ENCODE measurements at regions not wholly inside any gene's neighbourhood (a gene's known extent, or its start where the extent isn't known, plus 50 kb on each side); places are given as distances from the start of the nearest gene placed in this dataset.

DNA sequence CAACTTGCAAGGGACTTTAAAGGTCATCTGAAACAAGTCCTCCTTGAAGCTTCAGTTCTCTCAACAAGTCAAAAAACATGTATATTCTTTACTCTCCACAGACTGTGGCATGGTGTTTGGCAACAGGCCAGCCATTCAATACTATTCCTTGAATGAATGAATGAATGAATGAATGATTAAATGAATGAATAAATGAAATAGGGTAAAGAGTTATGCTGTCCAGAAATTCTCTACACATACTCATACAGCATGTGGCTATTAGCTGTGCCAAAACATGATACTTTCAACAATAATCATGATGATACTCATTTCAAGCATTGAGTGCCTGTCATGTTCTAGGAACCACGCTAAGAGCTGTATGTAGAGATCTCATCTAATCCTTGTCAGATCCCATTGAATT, 356.1 kb downstream of the BARHL2 start:
- H3K4me1 ChIP-seq (ENCODE audit: insufficient read depth, low read length) = no peaks in the 10 kb centered on the region
- Mint-ChIP-seq H3K27ac (no peak overlapping the region), H3K27me3 (ENCODE audit: low read depth) (no peaks in the 10 kb centered on the region; the same call in 1 of the 2 replicates), H3K4me3 (no peak overlapping the region), H3K36me3 (ENCODE audit: insufficient read depth in 1 of 3, low read depth in 3 of 3) (no peaks in the 10 kb centered on the region), H3K4me1 (peaks cover 3 to 8% of the 10 kb centered on the region in 2 experiments), H3K9me3 (no peaks in the 10 kb centered on the region)
- no peaks in the 10 kb centered on the region for H3K79me2 ChIP-seq (ENCODE audit: insufficient read depth, low read length)
- H3K23me2 ChIP-seq (ENCODE audit: insufficient read length, low read depth, low read length, poor library complexity, severe bottlenecking) = no peaks in the 10 kb centered on the region
- no peaks in the 10 kb centered on the region for H3K79me1 ChIP-seq (ENCODE audit: insufficient read depth, low read depth, low read length, poor library complexity, severe bottlenecking)
- no peak overlapping the region for H2BK20ac ChIP-seq (ENCODE audit: low read depth, low read length, poor library complexity, severe bottlenecking)
- H3K18ac ChIP-seq (ENCODE audit: insufficient read length, low read depth, low read length) = no peak overlapping the region
- H3K27ac ChIP-seq (ENCODE audit: insufficient read length, low read depth, low read length) = no peak overlapping the region
- TF ChIP-seq, protein P1, sequence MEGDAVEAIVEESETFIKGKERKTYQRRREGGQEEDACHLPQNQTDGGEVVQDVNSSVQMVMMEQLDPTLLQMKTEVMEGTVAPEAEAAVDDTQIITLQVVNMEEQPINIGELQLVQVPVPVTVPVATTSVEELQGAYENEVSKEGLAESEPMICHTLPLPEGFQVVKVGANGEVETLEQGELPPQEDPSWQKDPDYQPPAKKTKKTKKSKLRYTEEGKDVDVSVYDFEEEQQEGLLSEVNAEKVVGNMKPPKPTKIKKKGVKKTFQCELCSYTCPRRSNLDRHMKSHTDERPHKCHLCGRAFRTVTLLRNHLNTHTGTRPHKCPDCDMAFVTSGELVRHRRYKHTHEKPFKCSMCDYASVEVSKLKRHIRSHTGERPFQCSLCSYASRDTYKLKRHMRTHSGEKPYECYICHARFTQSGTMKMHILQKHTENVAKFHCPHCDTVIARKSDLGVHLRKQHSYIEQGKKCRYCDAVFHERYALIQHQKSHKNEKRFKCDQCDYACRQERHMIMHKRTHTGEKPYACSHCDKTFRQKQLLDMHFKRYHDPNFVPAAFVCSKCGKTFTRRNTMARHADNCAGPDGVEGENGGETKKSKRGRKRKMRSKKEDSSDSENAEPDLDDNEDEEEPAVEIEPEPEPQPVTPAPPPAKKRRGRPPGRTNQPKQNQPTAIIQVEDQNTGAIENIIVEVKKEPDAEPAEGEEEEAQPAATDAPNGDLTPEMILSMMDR (conservative IDR thresholded peaks at IDR 0.05) = no peak
- H3K9ac ChIP-seq (ENCODE audit: extremely low read depth, insufficient read length, low read length) = no peak overlapping the region
- no peak overlapping the region for H2BK5ac ChIP-seq (ENCODE audit: insufficient read length, low read length)
- no peak overlapping the region for H4K5ac ChIP-seq (ENCODE audit: insufficient read length, low read depth, low read length)
- H3K27me3 ChIP-seq (ENCODE audit: insufficient read depth, low read length) = no peaks in the 10 kb centered on the region
- no peak overlapping the region for H3K4me2 ChIP-seq (ENCODE audit: insufficient read depth, insufficient read length, low read length)
- no peak overlapping the region for H4K91ac ChIP-seq (ENCODE audit: insufficient read length, low read depth, low read length)
- H3K14ac ChIP-seq (ENCODE audit: insufficient read depth, low read length) = no peak overlapping the region
- no peak overlapping the region for H4K8ac ChIP-seq (replicated peaks; ENCODE audit: insufficient read length, low read depth, low read length)
- H3K4ac ChIP-seq (ENCODE audit: low read depth, low read length) = no peak overlapping the region
- H2AK5ac ChIP-seq (ENCODE audit: insufficient read length, low read length) = no peak overlapping the region
- H3K23ac ChIP-seq (ENCODE audit: insufficient read length, low read depth, low read length) = no peak overlapping the region
- no peaks in the 10 kb centered on the region for H3K9me3 ChIP-seq (ENCODE audit: control insufficient read depth, low read depth, low read length)
- no CpG with 5 or more reads among the region's 1 CpG for WGBS (ENCODE audit: extremely low coverage, insufficient read length, low lambda C conversion rate)
- H2BK120ac ChIP-seq (ENCODE audit: low read depth, low read length, poor library complexity, severe bottlenecking) = no peak overlapping the region
- no peak overlapping the region for H2AFZ ChIP-seq (ENCODE audit: low read length)
- no peak for DNase-seq
- H4K20me1 ChIP-seq (ENCODE audit: control insufficient read depth, insufficient read depth, insufficient read length) = no peaks in the 10 kb centered on the region
- H3T11ph ChIP-seq (ENCODE audit: low read length) = no peak overlapping the region
- no peak overlapping the region for H2BK12ac ChIP-seq (ENCODE audit: insufficient read length, low read depth, low read length)
- no peak overlapping the region for H2BK15ac ChIP-seq (ENCODE audit: low read depth, low read length)
- H3K56ac ChIP-seq (ENCODE audit: insufficient read length, low read depth, low read length) = no peak overlapping the region
